ENCODE measurements at regions not wholly inside any gene's neighbourhood (a gene's known extent, or its start where the extent isn't known, plus 50 kb on each side); places are given as distances from the start of the nearest gene placed in this dataset.

GRCh38 chr2:78351208-78351607, 674.3 kb upstream of the REG3G start:
- no peak overlapping the region for H3K27ac ChIP-seq (ENCODE audit: low read depth, low read length, poor library complexity, severe bottlenecking)
- intact Hi-C loops (cut with micrococcal nuclease; ENCODE audit: unreplicated experiment), result loop anchor here (5.0 kb wide), 2 partner anchors 356 to 626 kb away; no protein-coding TSS in a partner anchor
- H3K4me1 ChIP-seq (ENCODE audit: insufficient read depth, low read length, poor library complexity, severe bottlenecking), result peaks cover 20% of the 10 kb centered on the region
- no TSS peak for BruUV-seq (replicated peaks)
- no peaks in the 10 kb centered on the region for H3K9me3 ChIP-seq (ENCODE audit: low read depth, low read length, poor library complexity, severe bottlenecking)
- H3K36me3 ChIP-seq (ENCODE audit: insufficient read depth, low read length, poor library complexity, severe bottlenecking), result no peaks in the 10 kb centered on the region
- H3K27me3 ChIP-seq (replicated peaks; ENCODE audit: insufficient read depth, low read depth, low read length, poor library complexity), result no peaks in the 10 kb centered on the region
- DNase-seq (ENCODE audit: low spot score), result peak; percentile 53
- H3K4me3 ChIP-seq (ENCODE audit: low read depth, low read length, poor library complexity, severe bottlenecking), result no peak overlapping the region
- POLR2A ChIA-PET (ENCODE audit: low non-redundant PET), result no interaction called here
- peak; percentile 62 for TF ChIP-seq CTCF (conservative IDR thresholded peaks at IDR 0.05; ENCODE audit: low read depth, low read length)
- TF ChIP-seq EZH2 (IDR thresholded peaks at IDR 0.05; ENCODE audit: borderline replicate concordance, low read depth, low read length, poor library complexity, severe bottlenecking), result no peak
- CTCF ChIA-PET, result interaction anchor here (0.5 to 0.6 kb wide), 5 partner anchors 27 to 648 kb away, joined by 3 to 6 read pairs (median 3); no protein-coding TSS in a partner anchor

GRCh38 chr2:78353168-78353567, 672.3 kb upstream of the REG3G start:
- ChIA-PET POLR2A (ENCODE audit: low non-redundant PET) (no interaction called here), CTCF (no interaction called here)
- Histone ChIP-seq H3K4me1 (ENCODE audit: insufficient read depth, low read length, poor library complexity, severe bottlenecking) (peaks cover 20% of the 10 kb centered on the region), H3K4me3 (ENCODE audit: low read depth, low read length, poor library complexity, severe bottlenecking) (no peak overlapping the region), H3K9me3 (ENCODE audit: low read depth, low read length, poor library complexity, severe bottlenecking) (no peaks in the 10 kb centered on the region), H3K36me3 (ENCODE audit: insufficient read depth, low read length, poor library complexity, severe bottlenecking) (no peaks in the 10 kb centered on the region), H3K27ac (ENCODE audit: low read depth, low read length, poor library complexity, severe bottlenecking) (no peak overlapping the region), H3K27me3 (replicated peaks; ENCODE audit: insufficient read depth, low read depth, low read length, poor library complexity) (no peaks in the 10 kb centered on the region)
- no peak for DNase-seq (ENCODE audit: low spot score)
- TF ChIP-seq EZH2 (IDR thresholded peaks at IDR 0.05; ENCODE audit: borderline replicate concordance, low read depth, low read length, poor library complexity, severe bottlenecking), result no peak
- no TSS peak for BruUV-seq (replicated peaks)
- intact Hi-C loops (cut with micrococcal nuclease; ENCODE audit: unreplicated experiment), result loop anchor here (5.0 kb wide), 2 partner anchors 354 to 624 kb away; no protein-coding TSS in a partner anchor

- intact Hi-C loops (cut with micrococcal nuclease; ENCODE audit: unreplicated experiment), result no loop called here
- Histone ChIP-seq H3K9me3 (ENCODE audit: low read depth, low read length, poor library complexity, severe bottlenecking) (no peaks in the 10 kb centered on the region), H3K27me3 (replicated peaks; ENCODE audit: insufficient read depth, low read depth, low read length, poor library complexity) (no peaks in the 10 kb centered on the region), H3K4me1 (ENCODE audit: insufficient read depth, low read length, poor library complexity, severe bottlenecking) (peaks cover 13% of the 10 kb centered on the region), H3K36me3 (ENCODE audit: insufficient read depth, low read length, poor library complexity, severe bottlenecking) (no peaks in the 10 kb centered on the region), H3K27ac (ENCODE audit: low read depth, low read length, poor library complexity, severe bottlenecking) (no peak overlapping the region), H3K4me3 (ENCODE audit: low read depth, low read length, poor library complexity, severe bottlenecking) (no peak overlapping the region)
- TF ChIP-seq CTCF (conservative IDR thresholded peaks at IDR 0.05; ENCODE audit: low read depth, low read length), result no peak
- no peak for TF ChIP-seq EZH2 (IDR thresholded peaks at IDR 0.05; ENCODE audit: borderline replicate concordance, low read depth, low read length, poor library complexity, severe bottlenecking)
- BruUV-seq (replicated peaks), result no TSS peak
- ChIA-PET CTCF (interaction anchor here (0.6 kb wide), 1 partner anchor 508 kb away, joined by 3 read pairs; no protein-coding TSS in a partner anchor), POLR2A (ENCODE audit: low non-redundant PET) (no interaction called here)
- DNase-seq (ENCODE audit: low spot score), result no peak
Measured at GRCh38 chr2:78355967-78356366, 669.5 kb upstream of the REG3G start.

- no peak for TF ChIP-seq EZH2 (IDR thresholded peaks at IDR 0.05; ENCODE audit: borderline replicate concordance, low read depth, low read length, poor library complexity, severe bottlenecking)
- TF ChIP-seq CTCF (conservative IDR thresholded peaks at IDR 0.05; ENCODE audit: low read depth, low read length), result no peak
- ChIA-PET CTCF (no interaction called here), POLR2A (ENCODE audit: low non-redundant PET) (no interaction called here)
- intact Hi-C loops (cut with micrococcal nuclease; ENCODE audit: unreplicated experiment), result no loop called here
- Histone ChIP-seq H3K36me3 (ENCODE audit: insufficient read depth, low read length, poor library complexity, severe bottlenecking) (no peaks in the 10 kb centered on the region), H3K27me3 (replicated peaks; ENCODE audit: insufficient read depth, low read depth, low read length, poor library complexity) (no peaks in the 10 kb centered on the region), H3K27ac (ENCODE audit: low read depth, low read length, poor library complexity, severe bottlenecking) (no peak overlapping the region), H3K9me3 (ENCODE audit: low read depth, low read length, poor library complexity, severe bottlenecking) (no peaks in the 10 kb centered on the region), H3K4me1 (ENCODE audit: insufficient read depth, low read length, poor library complexity, severe bottlenecking) (no peaks in the 10 kb centered on the region), H3K4me3 (ENCODE audit: low read depth, low read length, poor library complexity, severe bottlenecking) (no peak overlapping the region)
- no TSS peak for BruUV-seq (replicated peaks)
- no peak for DNase-seq (ENCODE audit: low spot score)
Measured at GRCh38 chr2:78383576-78383975, 641.9 kb upstream of the REG3G start.

Data from A673 (cell line).